NCI-H2196 treated with DMSO at 0.1 percent for 48 hours (cell line): ENCODE measurements at regions not wholly inside any gene's neighbourhood (a gene's known extent, or its start where the extent isn't known, plus 50 kb on each side); places are given as distances from the start of the nearest gene placed in this dataset.

ENCODE experiments used
- DNase-seq: peaks from one replicate; lab custom pipeline; 2025; ENCODE audit not compliant: unreplicated experiment; lab: John Stamatoyannopoulos, UW

DNA sequence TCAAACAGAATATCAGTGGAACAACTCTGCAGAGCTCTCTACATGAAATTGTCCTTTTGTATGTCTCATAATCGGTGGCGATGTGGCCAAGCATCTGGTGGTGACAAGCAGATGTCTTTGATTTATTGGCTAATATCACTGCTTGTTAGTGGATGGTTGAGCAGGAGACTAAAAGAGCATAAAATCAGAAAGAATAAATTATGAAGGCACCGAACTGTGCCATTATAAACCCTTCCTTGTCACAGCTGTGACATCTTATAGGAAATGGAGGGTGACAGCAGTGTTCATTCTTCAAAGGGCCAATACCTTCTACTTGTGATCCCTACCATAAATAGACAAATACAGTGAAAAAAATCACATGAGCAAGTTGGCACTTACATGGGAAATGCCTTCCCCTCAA is 1404.3 kb downstream of the MAT2B start:
- DNase-seq, result no peak

DNA sequence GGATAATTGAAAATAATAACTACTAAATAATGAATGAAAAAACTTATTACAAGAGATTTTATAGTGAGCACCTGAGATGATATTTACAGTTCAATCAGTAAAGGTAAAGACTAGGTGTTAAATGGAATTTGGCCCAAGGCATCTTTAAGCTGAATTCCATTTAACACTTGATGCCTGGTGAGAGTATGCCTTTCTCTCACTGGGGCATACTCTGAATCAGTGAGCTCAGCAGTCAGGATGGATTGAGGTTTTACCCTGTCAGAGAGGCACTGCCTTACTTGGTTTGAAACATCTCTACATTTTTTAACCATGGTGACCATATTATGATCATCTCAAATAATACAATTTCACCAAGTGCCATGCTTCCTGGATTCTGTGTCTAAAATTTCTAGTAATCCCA is 1416.3 kb downstream of the MAT2B start:
- no peak for DNase-seq

DNA sequence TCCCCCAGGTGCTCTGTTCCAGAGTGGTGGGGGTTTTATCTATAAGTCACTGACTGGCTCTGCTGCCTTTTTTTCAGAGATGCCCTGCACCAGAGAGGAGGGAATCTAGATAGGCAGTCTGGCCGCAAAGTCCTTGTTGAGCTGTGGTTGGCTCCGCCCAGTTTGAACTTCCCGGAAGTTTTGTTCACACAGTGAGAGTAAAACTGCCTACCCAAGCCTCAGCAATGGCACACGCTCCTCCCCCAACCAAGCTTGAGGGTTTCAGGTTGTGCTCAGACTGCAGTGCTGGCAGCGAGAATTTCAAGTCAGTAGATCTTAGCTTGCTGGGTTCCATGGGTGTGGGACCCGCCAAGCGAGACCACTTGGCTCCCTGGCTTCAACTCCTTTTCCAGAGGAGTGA is 1428.6 kb downstream of the MAT2B start:
- DNase-seq, result no peak

DNA sequence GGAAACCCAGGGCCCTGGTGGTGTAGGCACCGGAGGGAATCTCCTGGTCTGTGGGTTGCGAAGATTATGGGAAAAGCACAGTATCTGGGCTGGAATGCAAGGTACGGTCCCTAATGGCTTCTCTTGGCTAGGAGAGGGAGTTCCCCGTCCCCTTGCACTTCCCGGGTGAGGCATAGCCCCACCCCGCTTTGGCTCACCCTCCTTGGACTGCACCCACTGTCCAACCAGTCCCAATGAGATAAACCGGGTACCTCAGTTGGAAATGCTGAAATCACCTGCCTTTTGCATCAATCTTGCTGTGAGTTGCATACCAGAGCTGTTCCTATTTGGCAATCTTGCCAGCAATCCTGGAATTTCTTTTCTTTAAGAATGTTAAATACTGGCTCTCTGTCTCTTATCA is 1429.1 kb downstream of the MAT2B start:
- DNase-seq, result no peak

DNA sequence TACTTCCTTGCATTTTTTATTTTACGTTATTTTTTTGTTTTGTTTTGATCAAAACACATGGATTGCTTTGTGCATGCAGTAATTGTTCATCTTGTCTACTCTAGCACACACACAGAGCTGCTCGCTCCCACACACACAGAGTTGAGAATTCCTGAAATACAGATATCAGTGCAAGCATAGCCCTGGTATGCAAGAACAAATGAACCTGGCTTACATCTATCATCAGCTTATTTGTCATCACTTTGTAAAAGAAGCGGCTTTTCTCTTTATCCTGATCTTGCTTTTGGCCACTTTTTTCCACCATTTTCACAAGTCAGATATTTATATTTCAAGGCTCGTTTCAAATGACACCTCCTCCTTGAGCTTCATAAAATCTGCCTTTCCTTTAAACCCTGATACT is 1435.7 kb downstream of the MAT2B start:
- no peak for DNase-seq

DNA sequence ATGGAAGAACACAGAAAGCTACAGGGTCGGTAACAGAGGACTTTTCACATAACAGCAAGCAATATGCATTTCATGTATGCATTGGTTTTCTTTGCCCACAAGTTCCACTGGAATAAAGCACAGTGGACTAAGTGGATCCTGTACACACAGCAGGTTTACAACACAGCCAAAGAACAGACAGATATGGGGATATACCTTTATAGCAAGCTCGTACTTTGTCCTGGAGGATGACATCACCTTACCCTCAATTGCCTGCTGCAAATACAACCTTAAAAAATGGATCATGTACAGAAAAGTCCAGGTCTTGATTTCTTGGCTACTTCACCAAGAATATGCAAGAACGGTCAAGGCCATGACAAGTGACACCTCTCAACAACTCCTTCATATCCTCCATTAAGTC is 1445.5 kb downstream of the MAT2B start:
- DNase-seq, result no peak

DNA sequence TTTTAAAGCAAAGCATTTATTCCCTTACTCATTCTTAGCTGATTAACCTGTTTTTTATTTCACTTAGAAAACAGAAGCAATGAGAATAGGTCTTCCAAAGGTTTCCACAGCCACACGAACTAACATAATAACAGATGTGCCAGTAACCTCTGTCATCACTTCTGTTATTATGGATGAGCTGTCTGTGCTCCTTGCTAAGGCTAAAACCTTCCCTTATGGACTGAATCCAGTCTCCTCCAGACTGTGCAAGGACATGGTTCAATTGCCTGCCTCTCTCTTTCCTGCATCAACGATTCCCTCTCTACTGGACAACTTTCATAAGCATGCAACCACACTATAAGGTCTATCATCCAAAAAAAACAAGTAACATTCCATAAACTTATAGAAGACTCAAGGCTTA is 1446.2 kb downstream of the MAT2B start:
- DNase-seq, result no peak

DNA sequence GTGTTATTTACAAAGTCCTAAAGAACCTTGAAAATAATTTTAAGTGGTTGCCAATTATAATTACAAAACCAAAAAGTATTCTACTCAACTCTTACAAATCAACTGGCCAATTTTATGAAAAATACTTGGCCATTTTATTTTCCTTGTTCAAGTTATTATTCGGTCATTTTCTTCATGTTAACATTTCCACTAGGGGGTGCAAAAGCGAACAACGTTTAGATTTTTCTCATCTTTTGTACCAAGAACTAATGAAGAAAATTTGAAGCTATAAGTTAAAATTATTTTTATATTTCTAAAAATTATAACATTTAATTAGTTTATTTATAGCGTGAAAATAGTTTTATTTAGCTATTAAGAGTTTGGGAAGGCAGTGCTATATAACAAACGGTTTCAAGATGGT is 1453.3 kb downstream of the MAT2B start:
- DNase-seq, result no peak

DNA sequence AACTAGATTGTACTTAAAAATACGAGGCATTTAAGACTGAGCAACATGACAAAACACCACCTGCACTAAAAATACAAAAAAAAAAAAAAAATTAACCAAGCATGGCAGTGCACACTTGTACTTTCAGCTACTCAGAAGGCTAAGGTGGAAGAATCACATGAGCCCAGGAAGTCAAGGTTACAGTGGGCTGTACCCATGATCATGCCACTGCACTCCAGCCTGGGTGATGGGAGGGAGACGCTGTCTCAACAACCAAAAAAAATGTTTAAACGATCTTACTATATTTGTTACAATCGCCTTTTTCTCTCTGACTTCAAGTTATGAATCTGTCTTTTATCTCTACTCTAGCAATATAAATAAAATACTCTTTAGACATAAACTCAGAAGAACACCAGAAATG is 1454.3 kb downstream of the MAT2B start:
- DNase-seq, result no peak

DNA sequence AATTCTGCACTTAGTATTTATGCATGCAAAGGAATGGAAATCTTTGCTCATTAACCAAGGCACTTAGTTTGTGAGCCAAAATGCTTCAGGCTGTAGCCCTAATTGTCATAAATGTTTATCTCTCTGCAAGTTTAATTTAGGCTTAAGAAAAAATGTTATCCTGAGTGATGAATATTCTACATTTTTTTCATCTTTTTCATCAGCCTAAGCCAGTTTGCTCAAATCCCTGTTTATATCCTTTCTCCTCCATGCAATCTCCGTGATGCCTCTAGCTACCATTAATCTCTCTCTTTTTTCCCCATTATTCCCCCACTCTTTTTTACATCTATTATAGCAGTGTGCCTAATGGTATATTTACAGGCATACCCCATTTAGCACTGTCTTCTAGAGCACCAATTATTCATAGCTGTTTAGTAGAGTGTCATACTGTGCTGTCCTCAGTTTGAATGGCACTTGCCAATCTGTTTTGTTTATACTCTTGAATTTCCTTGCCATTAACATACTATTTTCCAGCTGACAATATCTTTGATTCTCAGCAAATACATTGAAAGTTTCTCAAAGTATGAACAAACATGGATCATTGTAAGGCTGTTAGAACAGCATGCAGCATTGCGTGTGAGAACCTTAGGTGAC is 1457.0 kb downstream of the MAT2B start:
- no peak for DNase-seq

DNA sequence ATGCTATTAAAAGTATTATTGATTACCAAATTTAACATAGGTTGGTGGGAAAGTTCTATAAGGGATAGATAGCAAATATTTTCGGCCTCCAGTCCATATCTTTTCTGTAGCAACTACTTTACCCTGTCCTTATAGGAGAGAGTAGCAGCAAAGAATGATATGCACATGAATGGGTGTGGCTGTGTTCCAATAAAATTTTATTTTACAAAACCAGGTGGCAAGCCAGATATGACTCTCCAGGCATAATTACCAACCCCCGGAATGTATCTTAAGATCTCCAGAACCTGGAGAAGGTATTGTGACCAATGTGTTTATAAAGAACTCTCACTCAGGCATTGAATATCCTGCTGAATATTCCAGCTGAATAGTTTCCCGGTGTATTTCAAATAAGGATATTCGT is 1461.2 kb downstream of the MAT2B start:
- no peak for DNase-seq

DNA sequence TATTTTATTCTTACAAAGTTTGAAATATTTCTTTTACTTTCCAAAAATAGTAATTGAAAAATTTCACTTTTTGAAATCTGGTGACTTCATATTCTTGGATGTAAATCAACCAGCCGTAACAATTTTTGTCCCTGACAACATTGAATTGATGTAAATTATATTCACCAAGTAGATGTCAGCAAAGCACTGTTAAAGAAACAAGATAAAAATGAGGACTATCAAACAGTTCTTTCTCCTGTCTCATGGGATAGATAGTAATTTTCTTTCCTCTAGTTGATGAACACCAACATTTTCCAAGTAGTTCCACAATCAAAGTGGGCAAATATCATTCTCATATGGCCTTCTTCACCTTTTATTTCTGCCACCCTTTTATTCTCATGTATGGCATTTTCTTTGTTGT is 1461.9 kb downstream of the MAT2B start:
- no peak for DNase-seq

DNA sequence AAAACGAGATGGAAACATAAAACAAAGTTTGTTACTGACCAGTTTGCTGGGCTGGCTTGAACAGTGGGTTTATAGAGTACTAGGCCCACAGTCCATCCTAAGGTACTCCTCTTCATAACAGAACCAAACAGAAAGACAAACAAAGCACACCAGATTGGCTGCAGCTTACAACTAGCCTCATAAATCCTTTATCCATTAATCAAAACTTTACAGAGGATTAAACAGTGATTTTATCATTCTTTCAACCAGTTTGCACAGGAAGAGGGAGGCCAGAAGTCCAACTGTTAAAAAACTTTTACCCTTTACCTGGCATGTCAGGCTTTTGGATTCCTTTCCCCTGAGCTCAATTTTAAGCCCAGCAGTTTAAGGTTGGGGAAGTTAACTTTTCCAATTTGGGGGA is 1467.6 kb downstream of the MAT2B start:
- no peak for DNase-seq

DNA sequence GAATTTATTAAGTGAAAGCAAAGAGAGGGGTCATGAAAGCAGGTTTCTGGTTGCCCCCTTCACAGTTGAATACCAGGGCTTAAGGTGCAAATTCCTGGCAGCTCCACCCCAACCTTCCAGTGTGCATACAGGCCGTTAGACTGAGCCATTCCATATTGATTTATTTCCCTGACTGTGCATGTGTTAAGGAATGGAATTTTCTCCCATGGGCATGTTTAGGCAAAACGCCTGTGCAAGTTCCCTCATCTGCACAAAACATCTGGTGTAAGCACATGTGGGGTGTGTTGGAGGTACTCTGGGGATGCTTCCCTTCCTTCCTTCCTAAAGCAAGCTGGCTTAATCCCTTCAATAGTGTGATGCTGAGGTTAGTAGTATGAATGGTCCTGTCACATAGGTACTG is 1470.6 kb downstream of the MAT2B start:
- DNase-seq, result no peak

DNA sequence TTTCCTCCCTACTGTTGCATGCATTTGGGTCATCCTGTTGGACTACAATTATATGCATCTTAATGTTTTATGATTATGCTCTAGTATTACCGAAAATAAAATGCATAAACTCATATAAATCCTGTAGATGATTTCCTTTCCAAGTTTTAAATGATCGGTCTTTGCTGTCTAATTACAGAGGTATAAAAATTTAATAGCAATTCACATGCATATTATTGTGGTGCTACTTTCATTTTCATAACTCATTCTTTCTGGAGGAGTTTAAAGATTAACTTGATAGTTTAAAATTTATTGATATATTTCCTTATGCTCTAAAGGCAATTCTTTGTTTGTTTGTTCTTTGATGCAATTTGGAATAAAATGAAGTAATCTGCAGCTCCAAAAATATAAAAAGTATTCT is 1475.1 kb downstream of the MAT2B start:
- DNase-seq, result no peak

DNA sequence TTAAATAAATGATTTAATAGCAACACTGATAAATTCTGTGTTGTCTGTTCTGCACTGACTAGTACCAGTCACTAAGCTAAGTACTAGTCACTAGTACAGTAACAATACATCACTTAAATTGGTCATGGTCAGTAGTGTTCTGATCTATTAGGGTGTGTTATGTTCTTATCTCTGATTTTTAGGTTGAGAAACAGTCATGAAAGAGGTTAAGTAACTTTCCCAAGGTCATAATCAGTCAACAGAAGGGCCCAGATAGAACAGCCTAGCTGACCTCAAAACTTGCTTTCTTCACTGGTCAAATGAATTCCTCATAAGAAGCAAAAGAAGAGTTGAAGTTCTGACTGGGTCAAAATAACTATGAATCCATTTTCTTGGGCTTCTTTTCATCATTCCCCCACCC is 1492.7 kb downstream of the MAT2B start:
- DNase-seq, result no peak

DNA sequence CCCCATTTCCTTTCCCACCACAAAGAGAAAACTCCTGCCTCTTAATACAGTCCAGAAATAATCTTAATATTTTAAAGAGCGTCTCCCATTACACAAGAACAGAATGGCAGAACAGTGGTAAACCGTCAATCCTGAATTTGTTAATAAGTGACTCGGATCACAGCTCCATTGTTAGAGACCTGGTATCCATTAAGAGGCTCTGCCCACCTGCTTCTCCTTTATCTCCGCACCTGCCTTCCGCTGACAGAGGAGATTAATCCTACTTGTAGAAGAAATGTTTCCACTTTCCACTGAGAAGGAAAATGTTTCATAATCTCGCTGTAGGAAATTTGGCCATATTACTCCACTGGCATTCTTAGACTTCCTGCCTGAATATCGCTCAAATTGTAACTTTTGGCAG is 1493.2 kb downstream of the MAT2B start:
- no peak for DNase-seq

DNA sequence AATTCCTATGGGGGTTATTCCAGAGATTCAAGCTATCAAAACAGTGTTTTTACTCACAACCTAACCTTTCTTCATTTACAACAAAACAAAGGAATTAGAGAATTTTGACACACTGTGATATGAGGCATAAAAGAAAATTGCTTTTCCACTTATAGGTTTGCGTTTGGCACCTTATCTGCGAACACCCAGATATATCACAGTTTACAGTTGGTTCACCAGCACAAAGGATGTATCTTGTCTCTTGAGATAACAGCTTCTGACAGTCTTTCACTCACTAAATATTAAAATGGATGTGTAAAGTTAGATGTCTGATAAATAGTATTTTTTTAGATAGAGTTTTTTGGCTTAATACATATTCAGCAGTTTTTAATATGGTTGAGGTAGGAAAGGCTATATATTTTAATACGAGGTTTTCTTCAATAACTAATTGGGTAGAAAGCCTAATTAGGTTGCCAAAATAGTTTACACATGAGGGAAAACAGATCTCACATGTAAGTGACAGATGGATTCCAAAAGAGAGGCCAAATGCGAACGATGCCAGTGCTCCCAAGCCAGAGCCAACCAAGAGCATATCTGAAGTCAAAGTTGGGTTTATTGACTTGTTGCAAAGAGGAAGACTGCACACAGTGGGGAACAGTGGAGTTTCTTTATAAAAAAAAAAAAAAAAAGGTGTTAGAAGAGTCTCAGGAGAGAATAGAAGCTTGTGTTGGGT is 1495.2 kb downstream of the MAT2B start:
- no peak for DNase-seq

DNA sequence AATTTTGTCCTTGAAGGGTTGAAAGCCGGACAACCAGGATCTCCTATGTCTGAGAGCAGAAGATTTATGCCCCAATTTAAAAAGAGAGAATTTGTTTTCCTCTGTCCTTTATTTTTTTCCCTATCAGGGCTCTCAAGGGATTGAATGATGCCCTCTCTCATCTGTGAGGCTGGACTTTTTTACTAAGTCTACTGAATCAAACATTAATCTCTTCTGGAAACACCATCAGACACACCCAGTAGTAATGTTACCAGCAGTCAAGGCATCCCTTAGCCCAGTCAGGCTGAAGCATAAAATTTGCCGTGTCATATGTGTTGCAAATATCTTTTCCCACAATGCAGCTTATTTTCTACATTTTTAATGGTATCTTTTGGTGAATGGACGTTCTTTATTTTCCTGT is 1497.9 kb downstream of the MAT2B start:
- DNase-seq, result no peak

DNA sequence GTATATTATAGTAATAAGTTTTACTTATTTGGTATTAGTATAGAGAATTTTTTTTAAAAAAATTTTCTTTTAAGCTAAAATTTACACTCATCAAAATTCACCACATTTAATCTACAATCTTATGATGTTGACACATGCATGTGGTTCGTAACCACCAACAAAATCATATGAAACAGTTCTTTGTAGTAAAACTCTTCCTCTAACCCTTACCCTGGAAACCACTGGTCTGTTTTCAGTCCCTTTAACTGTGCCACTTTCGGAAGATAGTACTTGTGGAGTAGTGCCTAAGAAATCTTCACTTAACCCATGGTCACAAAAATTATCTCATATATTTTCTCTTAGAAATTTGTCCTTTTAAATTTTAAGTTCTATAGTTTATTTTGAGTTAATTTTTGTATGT is 1498.8 kb downstream of the MAT2B start:
- DNase-seq, result no peak

DNA sequence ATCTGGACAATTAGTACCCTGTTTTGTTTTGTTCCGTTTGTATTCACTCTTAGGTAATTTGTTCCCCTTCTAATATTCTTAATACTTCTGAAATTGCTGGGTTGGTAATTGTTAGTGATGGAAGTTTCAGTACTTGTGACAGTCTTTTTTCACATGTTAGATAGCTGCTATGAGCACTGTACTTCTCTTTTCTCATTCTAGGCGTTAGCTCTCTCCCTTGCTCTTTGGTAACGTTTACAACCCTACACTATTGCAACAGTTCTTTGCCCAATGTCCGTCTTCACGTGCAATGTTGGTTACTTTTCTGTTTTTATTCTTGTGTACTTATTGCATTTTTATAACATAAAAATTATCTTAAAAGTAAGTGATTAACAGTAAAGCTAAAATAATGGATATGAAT is 1509.0 kb downstream of the MAT2B start:
- DNase-seq, result no peak

DNA sequence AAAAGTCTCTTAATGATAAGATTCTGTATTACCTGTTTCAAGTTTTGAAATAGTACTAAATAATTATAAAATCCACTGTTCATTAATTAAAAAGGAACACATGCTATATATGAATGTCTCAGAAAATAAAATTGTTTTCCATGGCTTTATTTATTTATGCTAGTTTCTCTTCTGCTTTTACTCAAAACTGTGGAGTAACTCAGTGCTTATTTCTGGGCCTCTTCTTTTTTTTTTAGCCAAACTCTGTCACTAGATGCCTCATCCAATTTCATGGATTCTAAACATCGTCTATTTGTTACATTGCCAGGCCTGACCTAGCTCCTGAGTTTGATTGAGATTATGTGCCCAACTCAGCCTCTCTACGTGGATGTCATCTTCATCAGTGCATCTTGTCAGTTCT is 1509.7 kb downstream of the MAT2B start:
- no peak for DNase-seq

DNA sequence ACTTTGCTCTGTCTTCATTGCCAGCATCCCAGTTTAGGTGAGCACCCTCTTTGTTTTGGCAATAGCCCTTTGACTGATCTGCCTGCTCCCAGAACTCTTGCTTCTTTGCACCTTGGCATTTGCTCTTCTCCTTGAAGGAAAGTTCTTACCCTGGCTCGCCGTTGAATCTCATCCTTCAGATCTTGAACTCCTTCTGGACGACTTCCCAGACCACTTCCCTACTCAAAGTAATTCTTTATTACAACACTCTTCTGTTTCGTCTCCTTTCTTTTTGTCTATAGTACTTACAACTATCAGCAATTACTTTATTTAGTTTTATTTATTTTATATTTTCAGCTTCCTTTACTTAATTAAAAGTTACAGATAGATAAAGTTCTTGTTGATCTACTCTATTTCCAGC is 1510.1 kb downstream of the MAT2B start:
- no peak for DNase-seq
